GM04504 (cell line): ENCODE measurements at regions not wholly inside any gene's neighbourhood (a gene's known extent, or its start where the extent isn't known, plus 50 kb on each side); places are given as distances from the start of the nearest gene placed in this dataset.
"Not testable (repeated sequence)": the region's sequence is repeated elsewhere in the genome, so short reads cannot be mapped to it uniquely, and the experiment has no call there.

ENCODE experiments used
- DNase-seq: peaks from one replicate; pipeline ENCODE4 v3.0.0-alpha.2; 2012; ENCODE audit warnings: low read depth

GRCh38 chr12:105524961-105525360, 194.5 kb downstream of the C12orf75 start:
- DNase-seq: no peak

DNA sequence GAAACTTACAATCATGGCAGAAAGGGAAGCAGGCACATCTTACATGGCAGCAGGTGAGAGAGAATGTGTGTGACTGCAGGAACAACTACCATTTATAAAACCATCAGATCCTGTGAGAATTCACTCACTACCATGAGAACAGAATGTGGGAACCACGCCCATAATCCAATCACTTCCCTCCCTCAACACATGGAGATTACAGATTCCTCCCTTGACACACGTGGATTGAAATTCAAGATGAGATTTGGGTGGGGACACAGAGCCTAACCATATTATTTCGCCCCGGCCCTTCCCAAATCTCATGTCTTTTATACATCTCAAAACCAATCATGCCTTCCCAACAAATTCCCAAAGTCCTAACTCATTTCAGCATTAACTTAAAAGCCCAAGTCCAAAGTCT, 203.6 kb downstream of the C12orf75 start:
- no peak for DNase-seq

- not testable (repeated sequence) for DNase-seq
Measured at GRCh38 chr12:105535033-105535432, 204.5 kb downstream of the C12orf75 start.

- no peak for DNase-seq
Measured at GRCh38 chr12:105538880-105539279, 208.4 kb downstream of the C12orf75 start.

GRCh38 chr12:105539735-105540134, 209.2 kb downstream of the C12orf75 start:
- no peak for DNase-seq

DNA sequence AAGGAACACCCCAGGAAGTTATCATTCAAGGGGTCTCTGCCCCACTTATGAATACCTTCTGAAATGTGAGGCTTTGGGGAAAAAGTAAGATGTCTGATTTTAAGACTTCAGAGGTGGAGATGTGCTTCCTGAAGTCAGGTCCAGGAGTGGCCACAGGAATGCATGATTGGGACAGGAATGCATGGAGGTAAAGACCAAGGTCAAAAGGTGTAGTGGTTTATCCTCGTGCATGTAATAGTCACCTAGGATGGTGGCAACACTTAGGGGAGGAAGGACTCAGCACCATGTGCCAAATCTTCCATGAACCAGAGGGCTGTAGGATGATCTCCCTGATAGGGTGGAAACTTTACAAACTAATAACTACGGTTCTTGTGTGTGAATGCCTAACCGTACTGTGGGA, 217.3 kb downstream of the C12orf75 start:
- no peak for DNase-seq

- DNase-seq: no peak
Measured at GRCh38 chr12:105548626-105549025, 218.1 kb downstream of the C12orf75 start.

GRCh38 chr12:105552056-105552455, 221.6 kb downstream of the C12orf75 start:
- DNase-seq: no peak

- DNase-seq: no peak
Measured at GRCh38 chr12:105554223-105554678, 223.8 kb downstream of the C12orf75 start.

GRCh38 chr12:105554856-105555255, 224.4 kb downstream of the C12orf75 start:
- DNase-seq: no peak

DNA sequence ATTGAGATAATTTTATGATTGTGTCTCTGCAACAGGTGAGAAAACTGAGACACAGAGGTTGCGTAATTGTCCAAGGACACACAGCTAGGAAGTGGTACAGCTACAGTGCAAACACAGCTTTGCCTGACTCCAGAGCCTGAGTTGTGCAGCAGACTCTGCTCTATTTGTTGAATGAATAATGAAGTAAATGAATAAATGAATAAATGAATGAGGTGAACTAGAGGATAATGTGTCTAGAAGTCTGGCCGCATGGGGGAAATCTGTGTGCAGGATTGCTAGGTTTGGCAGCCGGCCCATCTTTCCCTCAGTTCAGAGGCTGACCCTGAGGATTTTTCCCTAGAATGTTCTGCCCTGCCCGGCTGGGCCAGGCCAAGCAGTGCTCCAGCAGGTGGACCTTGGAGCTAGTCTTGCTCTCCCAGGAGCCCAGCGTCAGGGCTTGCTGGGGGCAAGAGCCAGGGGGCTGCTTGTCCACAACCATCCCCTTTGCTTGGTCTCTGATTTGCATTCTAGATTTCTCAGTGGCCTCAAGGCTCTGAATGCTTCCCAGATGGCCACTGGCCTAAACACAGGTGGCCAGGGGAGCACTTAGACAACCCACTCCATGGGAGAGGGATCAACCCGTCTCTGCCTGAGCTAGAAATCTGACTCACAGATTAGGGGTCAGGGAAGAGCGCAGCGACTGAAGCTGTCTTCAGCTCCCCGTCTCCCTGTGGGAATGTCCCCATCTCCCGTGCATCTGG, 225.2 kb downstream of the C12orf75 start:
- DNase-seq: no peak

GRCh38 chr12:105559310-105559709, 228.8 kb downstream of the C12orf75 start:
- DNase-seq: no peak

DNA sequence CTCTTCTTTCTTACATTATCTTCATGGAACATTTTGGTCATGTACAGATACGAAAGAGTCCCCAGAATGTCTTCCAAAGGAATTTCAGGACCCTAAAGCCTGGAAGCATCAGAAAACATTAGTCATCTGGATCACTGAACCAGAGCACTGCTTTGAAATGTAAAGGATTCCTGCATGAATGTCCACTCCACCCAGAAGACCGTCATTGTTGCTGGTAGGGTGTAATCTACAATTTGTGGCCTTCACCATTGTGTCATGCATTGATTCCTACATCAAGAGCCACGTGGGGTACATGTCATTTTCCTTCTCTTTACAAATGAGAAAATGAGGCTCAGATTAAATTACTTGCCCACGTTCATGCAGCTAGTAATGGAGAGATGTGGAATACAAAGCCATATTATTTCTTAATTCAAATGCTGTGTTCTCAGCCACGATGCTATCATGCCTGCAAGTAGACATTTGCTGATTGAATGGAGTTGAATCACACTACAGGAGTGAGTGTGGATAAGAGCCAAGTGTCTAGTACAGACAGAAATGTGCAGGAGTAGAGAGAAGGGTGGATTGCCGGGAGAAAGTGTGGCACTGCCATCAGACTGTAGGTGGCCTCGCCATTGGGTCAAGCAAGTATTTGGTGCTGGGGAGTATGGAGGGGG, 231.2 kb downstream of the C12orf75 start:
- DNase-seq: peak; percentile 60

DNA sequence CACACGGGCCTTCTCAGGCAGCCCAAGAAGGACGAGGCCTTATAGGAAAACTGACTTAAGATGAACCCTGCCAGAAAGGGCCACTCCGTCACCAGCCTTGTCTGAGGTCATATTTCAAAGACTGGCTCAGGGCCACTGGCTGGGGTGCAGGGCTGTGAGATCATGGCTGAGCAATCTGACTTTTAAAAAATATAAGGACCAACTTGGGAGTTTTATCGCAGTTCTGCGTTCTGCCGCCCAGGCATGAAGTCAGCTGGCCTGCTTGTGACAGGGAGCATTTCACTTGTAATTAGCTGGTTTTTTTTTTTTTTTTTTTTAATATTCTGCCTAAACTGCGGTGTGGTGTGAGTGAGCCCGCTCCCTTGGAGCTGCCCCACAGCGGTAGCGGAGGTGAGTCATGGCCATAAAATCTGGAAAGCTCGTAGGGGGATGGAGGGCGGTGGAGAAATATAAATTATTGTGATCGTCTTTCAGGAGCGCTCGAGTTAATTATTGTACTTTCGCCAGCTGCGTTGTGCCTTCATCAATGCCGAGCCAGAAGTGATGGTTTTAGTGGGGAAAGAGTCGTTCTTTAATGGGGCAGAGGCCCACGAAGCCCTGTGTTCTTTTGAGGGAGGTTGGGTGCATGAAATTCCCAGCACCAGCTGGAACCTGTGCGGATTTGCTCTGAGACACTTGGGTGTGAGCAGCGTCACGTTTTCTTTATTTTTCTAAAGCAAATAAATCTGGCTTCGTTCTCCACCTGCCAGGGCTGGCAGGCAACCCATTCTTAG, 231.9 kb downstream of the C12orf75 start:
- DNase-seq: peak; percentile 80

DNA sequence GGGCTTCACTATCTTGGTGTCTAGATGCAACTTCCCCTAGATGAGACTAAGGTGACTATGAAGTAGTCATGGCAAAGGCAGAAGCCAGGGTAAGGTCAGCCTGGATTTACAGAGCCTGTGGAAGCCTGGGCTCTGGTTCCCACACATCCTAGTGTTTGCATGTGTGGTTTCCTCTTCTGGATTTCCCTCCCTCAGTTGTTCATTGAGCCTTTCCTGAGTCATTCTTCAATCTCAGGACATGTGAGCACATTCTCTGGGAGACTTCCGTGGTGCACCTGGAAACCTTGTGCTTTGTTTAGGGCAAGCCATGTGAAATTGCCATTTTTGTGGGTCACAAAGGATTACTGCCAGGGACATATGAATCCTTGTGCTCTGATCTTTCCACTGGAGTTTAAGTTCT, 236.6 kb downstream of the C12orf75 start:
- no peak for DNase-seq

DNA sequence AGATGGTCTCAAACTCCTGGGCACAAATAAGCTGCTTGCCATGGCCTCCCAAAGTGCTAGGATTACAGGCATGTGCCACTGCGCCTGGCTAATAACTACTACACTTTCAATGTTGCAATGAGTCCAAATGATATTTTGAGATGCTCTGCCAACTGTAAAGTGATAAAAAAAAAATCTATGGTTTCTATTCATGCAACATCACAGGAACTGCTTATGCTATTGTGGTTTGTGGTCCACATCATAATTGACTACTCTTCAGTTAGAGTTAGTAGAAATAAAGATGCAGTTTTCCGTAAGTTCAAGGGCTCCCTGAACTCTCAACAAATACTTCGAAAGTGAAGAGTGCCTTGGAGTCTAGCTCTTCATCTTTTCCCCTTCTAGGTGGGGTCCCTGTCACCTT, 239.4 kb downstream of the C12orf75 start:
- no peak for DNase-seq

DNA sequence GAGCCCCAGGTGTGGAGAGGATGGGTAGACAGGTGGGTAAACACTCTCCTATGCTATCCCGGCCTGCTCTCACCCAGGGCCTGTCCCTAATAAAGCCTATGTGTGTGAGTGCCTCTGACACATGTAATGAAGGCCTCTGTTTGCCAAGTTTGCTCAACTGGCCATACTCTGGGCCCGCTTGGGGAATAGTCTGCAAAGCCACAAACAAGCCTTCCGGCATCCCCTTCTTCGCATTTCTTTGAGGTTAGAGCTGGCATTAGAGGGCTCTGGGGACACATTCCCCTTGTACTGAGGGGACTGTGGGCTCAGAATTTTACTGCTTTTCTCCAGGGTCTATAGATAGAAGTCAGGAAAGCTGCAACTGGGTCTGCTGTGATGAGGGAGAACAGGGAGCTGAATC, 240.5 kb downstream of the C12orf75 start:
- no peak for DNase-seq

DNA sequence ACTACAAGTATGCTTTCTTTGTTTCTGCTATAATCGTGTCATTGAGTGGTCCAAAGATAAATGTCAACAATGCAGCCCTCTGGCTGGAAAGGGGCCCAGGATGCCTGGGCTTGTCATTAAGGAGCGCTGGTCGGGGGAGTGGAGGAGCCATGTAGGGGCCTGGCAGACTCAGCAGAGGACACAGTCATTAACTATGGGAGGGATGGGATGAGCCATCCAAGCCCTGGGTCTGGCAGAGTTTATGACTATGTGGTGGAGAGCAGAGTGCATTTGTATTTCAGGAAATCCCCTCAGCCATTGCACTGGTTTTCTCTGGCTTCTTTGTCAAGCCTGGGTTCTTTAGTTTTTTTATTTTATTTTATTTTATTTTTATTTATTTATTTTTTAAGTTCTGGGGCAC, 243.1 kb downstream of the C12orf75 start:
- DNase-seq: no peak

DNA sequence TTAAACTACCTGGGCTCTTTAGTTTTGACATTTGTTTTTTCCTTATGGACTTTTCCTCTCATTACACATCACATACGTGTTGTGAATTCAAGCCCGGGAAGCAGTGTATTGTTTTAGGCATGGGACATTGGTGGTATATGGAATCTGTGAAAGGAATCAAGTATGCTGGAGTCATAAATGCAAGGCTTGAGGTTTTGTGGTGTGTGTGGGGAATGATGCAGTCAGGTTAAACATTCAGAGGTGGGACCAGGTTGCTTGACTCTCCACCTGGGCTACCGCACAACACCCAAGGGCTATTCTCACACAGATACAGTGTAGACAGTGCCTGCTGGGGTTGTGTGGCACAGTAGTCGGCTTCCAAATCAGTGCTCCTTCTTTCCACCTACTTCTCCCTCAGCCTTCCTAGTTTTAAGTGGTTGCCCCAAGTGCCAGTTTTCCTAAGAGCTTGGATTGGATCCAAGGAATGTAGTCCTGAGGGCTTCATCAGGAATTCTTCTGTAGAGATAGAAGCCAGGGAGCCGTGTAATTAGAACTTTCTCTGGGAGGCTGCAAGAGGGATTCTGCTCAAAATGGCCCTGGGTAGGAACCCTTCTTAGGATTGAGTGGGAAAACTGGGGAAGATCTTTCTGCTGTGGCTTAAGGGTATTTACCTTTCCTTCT, 243.7 kb downstream of the C12orf75 start:
- DNase-seq: no peak

DNA sequence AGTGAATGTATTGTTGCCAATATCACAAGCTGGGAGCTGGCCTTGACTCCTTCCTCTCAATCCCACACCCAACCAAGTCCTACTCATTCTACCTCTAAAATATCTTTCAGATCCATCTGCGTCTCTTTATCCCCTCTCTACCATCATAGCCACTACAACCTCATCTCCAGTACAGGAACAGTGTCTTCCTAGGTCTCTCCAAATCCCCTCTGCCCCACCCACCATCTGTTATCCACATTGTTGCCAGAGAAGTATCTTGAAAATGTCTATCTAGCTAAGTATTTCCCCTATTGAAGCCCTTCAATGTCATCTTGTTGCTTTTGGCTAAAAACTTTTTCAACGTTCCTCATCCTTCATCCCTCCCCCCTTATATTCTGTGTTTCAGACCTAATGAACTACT, 244.7 kb downstream of the C12orf75 start:
- DNase-seq: no peak

- no peak for DNase-seq
Measured at GRCh38 chr12:105576261-105576660, 245.8 kb downstream of the C12orf75 start.

DNA sequence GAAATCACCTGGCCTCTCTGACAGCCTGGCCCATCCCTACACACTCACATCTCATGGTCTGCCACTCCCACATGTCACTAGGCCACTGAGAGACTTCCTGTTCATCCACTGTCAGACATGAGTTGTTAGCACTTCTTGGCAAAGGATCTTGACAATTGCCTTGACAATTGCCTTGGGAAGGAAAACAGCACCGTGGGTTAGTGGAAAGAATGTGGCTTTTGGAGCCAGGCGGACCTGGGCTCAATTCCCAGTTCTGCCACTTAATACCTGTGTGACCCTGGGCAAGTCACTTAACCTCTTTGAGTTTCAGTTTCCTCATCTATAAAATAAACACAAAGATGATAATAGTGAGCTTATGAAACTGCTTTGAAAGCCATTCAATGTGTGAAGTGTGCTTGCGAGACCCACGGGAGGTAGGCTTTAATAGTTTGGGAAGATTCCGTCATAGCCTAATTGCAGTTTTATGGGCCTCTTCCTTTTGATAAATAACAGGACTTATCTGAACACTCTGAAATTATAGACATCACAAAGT, 250.4 kb downstream of the C12orf75 start:
- no peak for DNase-seq
